Activated T-cell treated with anti-CD3 and anti-CD28 coated beads, Interleukin-2, amount 50 U/mL, for 1 hour (primary cell): ENCODE measurements at regions not wholly inside any gene's neighbourhood (a gene's known extent, or its start where the extent isn't known, plus 50 kb on each side); places are given as distances from the start of the nearest gene placed in this dataset.

Experiments used
- DNase-seq: peaks from one replicate; pipeline ENCODE4 v3.0.0-alpha.2; 2020

DNA sequence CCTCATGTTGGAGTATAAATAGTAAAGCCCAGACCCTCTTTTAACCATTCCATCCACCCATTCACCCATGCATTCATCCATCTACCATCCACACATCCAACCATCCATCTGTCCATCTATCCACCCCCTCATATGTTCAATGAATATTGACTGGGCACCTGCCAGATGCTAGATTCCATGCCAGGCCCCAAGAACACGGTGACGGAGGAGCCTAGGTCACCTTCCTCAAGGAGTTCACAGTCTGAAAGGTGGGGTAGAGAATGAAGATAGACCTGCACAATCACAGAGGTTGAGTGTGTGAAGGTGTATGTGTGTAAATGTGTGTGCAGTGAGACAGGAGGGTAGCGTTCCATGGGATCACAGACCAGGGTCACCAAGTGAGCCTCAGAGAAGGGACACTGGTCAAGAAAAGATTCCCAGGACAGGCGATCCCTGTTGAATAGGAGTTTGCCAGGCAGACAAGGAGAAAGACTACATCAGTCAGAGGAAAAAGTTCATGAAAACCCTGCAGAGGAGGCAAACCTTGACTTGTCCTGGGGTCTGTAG, 287.2 kb downstream of the CYP26B1 start:
- DNase-seq = no peak

DNA sequence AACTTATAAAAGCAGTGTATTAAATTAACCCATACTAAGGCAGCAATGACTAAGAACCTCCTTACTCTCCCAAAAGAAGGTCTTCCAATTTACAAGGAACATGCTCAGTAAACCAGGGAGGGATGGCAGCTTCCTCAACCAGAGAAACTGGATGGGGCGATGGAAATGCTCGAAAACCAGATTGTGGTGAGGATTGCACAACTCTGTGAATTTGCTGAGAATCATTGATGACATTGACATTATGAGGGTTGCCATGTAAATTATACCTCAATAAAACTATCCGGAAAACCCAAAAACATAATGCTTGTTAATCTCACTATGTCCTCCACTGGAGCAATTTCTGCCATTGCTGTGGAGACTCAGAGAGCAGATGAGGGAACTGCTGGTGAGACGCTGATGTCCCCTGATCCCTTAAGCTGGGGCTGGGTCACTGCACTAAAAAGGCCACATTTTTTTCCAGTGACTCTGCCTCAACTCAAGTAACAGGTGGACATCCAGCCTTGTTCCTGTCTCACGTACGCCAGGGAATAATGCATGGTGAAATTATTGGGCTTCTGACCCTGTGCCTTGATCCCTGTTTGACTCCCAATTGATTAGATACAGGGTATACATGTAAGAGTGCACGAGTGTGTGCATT, 288.3 kb downstream of the CYP26B1 start:
- no peak for DNase-seq

DNA sequence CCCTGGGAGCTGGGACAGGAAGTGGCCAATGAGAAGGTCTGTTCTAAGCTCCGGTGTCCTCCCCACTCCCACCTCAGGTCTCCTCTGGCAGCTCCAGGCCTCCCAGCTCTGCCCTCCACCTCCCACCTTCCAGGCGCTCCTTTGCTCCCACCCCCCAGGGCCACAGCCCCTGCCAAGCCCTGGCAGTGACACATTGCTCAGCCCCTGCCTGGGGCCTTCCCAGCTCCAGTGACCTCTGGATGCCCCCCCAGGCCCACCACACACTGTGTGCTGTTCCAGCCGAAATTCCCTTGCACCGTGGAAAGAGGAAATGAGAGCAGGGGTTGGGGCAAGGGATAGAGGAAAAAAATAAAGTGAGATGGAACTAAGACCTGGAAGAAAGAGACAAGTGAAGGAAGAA, 289.6 kb downstream of the CYP26B1 start:
- no peak for DNase-seq

DNA sequence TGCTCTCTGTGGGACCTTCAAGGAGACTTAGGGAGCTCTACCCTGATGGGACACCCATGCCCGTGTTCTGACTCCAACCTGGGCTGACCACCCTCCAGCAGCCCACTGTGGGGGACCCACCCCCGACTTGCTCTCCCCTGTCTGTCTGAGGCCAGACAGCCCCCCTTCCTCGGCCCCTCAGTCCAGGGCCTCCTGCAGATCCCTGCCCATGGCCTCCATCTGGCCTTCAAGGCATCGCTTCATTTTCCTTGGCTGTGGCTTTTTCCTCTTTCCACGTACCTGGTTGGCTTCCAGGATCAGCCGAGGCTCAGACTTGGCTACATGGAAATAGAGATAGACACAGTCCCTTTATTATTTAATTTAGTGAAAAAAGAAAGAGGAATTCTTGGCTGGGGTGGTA, 290.0 kb downstream of the CYP26B1 start:
- no peak for DNase-seq

DNA sequence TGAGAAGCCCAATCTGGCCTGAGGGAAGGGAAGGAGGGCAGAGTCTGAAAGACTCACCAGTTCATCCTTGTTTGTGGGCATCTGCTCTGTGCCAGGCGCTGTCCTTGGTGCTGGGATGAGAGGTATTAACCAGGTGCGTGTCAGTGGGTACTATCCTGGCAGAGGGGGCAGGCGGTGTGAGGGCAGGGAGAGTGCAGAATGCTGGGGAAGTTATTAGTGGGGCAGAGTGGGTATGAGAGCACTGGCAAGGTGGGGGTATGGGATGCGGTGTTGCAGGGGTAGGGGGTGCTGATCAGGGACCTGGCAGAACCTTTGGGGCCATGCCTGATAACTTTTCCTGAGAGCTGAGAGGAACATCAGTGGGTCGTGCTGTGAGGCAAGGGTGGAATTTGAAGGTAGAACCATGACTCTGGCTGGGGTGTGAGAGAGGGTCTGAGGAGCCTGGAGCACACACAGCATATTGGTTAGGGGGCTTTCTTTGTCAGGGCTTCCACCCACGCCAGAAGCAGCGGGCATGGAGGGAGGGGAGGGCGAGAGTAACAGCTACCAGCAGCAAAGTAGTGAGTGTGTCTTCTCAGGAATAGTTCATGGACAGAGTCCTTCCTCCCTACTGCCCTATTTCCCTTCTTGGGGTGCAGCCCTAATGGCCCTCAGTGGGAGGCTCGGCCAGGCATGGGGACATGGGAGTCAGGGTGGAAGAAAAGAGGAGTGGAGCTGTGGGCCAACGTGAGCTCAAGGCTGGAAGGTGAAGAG, 290.7 kb downstream of the CYP26B1 start:
- DNase-seq = no peak

DNA sequence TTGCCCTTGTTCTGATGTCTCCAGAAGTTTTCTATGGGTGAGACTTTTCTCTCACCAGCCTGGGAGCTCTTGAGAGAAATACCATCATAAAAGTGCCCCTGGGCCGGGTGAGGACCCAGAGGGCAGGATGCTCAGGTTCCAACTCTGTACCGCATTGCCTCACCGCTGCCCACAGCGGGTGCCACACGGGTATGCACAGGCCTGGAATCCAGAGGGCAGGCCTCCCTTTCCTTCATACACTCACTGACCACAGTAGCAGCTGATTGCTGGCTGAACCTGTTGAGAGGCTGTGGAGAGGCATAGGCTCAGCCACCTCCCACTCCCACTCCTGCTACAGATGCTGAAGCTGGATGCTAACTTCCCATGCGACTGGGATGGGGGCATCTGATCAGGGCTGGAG, 293.8 kb downstream of the CYP26B1 start:
- no peak for DNase-seq

DNA sequence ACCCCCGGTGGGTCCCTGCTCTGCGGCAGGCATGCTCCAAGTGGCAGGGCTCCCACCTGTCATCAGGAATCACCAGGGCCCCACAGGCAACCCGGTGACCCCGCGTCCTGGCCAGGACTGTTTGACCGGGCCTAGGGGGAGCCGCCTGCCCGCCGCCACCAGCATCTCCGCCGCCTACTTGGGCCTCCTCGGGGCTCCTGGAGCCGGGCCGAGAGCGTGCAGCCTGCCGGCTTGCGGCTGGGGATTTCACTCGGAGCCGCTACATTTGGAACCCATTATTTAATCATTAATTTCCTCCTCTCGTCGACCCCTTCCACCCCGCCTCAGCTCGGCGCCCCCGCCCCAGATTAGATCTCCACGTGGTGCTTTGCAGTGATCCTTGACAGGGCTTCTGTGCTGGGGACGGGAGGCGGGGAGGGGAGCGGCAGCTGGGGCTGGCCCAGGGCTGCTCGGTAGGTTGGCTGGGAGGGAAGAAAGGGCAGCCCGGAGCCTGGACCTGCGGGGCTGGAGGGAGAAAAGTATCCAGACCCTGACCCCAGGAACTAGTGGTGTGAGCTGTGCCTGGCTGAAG, 295.4 kb downstream of the CYP26B1 start:
- DNase-seq = no peak

DNA sequence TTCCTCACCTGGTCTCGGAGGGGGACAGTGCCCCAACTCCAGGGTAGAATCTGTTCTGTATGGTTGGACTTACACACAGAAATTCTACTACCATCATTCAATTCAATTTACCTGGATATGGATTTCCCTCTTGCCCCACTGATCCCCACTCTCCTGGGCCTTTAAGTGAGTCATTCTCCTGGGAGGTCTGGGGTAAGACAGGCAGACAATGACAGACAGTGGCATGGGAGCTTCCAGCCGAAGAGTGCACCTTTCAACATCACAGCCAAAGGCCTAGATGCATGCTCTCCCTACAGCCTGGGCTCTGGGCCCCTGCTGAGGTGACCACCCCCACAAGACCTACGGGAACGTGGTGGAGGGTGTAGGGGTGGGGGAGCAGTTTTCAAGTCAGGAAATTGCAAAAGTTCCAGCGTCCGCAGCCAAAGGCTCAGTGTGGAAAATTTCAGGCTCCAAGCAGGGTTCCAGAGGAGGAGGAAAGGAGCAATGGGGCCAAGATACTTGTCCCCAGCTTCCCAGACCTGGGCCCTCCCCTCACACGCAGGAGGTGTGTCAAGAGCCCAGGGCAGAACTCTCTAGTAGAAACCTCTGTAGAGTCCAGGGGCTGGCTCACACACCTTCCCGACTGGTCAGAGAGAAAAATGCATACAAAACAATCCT, 296.4 kb downstream of the CYP26B1 start:
- DNase-seq = no peak

DNA sequence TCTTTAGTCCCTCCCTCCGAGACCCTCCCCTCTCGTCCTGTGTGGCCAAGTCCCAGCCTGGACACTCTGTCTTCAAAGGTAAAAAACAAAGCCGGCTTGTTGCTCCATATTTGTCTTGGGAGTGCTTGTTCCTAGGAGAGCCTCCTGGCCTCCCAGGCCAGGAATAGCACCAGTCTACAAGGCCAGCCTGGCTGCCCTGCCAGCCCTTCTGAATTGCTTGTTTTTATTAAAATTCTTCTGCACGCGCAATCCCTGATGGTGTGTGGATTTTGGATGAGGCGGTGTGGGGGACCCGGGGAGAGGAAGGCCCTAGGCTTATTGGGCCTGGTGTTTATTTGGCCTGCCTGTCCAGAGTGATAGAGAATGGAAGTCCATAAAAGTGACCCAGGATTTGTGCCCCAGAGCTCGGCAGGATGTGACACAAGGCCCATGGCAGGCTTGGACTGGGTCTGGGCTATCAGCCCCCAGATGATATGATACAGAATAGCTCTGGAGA, 297.3 kb downstream of the CYP26B1 start:
- no peak for DNase-seq

DNA sequence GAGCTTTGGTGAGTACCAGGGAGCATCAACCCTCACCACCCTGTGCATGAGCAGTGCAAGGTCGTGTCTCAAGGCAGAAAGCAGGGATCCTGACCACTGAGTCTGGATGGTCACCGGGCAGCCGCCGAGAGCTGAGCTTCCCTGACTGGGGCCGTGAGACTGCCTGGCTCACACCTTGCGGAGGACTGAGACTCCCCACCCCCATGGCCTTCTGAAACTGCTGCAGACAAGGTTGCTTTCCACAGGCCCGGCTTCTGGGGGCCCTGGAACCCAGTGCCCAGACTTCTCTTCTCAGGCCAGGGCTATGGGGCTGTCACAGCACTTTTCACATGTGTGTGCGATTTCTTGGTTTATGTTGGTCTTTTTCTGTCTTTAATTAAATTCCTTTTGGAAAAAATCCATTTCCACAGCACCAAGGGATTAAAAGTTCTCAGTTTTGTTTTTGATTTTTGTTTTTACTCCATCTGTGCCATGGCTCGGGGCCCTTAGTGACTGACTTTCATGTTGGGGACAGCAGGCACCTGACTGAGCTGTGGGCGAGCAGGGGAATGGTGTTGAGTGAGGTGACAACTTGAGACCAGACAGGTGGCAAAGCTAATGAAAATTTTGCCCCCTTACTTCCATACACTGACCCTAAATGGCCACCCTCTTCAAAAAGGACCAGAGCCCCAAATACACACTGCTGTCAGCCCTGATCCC, 297.9 kb downstream of the CYP26B1 start:
- DNase-seq = no peak

DNA sequence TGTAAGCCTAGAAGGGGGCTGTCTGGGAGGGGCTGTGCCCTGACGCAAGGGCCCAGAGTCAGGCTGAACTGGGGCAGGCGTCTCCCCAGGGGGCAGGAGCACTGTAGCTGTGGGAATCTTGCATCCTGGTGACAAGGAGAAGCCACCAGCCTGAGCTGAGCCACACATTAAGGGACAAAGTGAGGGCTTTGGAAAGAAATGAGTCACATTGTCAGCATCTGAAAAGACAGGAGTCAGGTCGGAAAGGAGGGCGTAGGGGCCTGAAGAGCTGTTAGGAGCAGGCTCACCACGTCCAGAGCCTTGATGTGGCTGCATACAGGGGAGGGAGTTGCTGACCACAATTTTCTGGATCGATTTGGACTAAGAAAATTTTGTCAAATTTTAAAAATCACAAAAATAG, 298.6 kb downstream of the CYP26B1 start:
- DNase-seq = no peak

DNA sequence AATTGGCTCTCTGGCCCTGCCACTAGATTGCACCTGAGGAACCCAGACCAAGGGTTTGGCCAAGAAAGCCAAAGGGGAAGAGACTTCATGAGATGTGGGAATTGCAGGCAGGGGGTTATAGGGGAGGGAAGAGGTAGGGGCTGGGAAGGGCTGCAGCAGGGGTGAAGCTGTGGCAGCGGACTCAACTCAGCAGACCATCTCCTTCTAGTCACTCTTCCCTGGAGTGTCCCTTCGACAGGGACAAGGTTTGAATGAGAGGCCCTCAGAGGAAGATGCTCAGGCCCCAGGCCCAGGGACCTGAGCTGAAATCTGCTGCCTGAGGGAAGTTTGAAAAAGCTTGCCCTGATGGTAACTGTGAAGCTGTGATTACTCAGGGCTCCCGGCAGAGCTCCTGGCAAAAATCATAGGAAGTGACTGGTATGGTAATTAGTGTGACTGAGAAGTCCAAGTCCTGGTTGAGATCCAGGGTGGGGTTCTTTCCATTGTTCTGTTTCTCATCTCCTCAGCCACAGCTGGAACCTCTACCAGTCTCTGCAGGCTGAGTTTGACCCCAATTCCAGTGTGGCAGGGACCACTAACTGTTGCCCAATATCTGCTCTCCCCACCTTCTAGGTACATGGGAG, 300.9 kb downstream of the CYP26B1 start:
- DNase-seq = no peak

DNA sequence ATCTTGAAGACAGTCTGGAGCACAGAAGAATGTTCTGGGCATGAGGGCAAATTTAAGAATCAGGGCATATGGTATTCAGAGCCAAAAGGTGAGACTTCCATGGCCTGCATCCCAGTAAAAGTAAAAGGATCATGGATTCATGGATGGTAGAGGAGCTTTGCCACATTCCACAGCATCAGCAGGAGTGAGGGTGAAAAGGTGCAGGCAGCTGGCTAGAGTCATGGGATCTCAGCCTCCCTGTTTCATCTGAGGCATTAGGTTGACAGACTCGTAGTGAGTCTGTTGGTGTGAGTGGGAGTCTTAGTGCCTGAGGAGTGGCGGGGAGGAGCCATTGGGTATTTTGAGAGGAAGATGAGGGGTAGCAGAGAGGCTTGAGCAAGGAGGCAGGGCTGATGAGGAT, 301.6 kb downstream of the CYP26B1 start:
- DNase-seq = no peak

DNA sequence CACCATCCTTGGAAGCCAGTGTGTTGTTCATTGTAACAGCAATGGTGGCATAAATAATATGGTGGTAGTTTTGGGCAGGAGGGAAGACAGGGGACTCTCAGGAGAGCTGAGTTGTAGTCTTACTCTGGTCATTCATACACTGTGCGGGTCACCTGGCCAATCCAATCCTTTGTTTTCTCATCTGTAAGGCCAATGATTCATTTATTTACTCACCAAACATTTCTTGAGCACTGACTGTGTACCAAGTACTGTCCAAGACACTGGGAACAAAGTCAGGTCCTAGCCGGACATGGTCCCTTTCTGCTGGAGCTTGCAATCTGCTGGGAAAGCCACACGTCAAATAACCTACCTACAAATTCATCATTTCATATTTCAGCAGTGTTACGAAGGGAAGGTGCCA, 302.7 kb downstream of the CYP26B1 start:
- no peak for DNase-seq

DNA sequence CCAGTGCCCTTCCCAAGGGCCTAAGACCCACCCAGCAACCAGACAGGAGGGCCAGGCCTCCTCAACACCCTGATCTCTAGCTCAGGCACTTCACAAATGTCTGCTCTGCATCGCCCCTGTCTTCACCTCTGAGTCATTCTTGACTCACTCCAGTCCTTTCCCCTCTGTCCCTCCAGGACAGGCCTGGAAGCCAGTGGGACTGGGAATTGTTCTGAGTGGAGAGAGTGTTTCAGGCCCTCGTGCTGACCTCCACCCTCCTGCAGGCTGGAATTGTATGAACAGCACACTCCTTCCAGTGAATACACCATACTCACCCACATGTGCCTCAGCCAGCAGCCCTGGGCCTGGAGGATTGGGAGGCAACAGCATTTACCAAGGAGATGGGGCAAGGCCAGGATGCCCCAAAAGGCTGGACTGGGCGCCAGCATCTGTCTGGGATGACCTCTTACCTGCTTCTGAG, 304.2 kb downstream of the CYP26B1 start:
- no peak for DNase-seq

DNA sequence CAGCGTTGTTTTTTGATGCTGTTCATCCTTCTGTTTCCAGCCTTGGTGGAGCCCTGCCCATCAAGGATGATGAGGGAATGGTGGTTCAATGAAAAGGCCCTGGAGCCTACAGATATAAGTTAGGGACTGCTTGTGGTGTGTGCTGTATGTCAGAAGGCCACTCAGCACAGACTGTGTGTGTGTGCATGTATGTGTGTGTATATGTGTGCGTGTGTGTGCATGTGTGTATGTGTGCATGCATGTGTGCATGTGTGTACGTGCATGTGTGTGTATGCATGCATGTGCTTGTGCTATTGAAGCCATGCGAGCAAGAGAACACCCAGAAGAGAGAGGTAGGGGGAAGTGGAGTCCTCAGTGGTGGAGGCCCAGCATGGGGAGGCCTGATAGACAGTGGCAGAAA, 304.9 kb downstream of the CYP26B1 start:
- DNase-seq = no peak

DNA sequence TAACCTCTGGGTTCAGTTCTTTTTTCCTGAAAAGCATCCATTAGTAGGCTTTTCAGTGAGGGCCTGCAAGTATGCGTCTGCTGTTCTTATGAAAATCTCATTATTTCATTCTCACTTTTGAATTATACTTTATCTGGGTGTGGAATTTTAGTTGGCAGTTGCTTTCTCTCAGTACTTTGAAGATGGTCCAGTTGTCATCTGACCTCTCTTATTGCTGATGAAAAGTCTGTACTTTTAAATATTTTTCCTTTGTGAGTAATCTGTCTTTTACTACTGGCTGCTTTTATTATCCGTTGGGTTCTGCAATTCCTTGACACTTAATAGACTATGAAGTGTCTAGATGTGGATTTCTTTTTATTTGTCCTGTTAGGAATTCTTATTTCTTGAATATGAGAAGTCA, 307.8 kb downstream of the CYP26B1 start:
- DNase-seq = no peak

DNA sequence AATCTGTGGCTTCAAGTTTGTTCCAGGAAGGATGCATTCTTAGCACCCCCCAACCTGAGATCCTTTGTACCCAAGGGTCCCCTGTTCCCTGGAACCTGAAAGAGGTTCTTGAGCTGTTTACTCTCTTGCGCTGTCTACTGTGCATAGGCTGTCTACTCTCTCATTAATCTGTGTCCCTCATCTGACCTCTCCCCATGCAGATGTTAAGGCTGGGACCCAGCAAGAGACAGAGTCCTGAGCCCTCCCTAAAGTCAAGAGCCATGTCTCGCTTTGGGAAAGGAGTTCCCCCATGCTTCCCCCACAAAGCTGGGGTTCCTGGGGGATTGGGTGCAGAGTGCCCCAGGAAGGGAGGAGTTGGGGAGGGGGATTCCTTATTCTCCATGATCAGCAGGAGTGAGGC, 312.9 kb downstream of the CYP26B1 start:
- DNase-seq = no peak

DNA sequence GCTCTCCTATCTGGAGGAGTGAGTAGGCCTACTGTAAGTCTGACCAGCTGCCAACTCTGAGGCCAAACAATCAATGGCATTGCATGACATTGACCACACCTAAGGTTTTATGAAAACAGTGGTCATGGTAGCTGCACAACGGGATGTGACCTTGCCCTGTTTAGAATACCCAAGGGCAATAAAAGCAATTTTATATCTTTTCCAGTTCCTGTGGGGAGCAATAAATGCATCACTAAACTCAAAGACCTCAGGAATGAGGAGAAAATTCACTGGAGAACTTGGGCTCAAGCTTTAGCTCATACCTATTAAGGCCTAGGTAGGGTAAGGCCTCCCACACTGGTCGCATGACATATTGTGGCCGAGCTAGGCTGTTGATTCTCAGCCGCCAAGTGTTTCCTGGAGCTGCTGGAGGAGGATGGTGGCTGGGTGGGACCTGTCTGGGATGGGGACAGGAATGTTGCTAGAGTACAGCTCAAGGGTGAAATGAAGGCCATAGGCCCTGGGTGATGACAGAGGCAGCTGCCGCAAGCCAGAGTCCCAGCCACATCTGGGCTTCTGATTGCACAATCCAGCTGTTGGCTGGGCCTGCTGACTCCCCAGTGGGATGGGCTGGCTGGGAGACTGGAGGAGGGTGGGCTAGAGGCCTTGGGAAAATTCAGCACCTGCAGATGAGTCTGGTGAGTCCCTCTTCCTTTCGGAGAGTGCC, 313.7 kb downstream of the CYP26B1 start:
- no peak for DNase-seq

DNA sequence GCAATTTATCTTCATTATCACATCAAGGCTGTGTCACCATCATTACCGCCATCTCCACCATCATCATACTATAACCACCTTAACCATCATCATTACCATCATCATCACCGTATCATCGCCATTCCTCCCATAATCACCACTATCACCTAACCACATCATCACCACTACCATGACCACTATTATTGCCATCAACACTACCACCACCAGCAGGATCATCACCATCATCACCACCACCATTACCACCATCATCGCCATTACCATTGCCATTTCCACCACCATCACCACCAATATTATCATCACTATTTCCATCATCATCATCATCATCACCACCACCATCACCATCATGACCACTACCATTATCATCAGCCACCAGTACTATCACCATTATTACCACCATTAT, 314.4 kb downstream of the CYP26B1 start:
- no peak for DNase-seq

DNA sequence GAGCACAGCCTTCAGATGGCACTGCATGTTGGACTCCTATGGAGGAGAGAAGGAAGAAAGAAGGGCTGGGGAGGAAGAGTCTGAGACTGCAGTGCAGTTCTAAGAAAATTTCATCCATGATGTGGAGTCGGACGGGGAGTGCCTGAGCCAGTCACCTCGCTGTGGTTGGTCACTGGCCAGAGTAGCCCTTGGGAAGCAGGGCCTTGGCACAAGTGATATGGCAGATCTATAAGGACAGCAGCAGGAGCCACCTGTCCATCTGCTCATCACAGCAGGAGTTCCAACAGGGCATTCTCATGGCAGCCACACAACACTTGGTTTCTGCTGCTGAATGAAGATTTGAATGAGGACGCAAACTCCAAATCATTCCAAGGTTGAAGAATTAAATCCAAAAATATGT, 314.8 kb downstream of the CYP26B1 start:
- DNase-seq = no peak

DNA sequence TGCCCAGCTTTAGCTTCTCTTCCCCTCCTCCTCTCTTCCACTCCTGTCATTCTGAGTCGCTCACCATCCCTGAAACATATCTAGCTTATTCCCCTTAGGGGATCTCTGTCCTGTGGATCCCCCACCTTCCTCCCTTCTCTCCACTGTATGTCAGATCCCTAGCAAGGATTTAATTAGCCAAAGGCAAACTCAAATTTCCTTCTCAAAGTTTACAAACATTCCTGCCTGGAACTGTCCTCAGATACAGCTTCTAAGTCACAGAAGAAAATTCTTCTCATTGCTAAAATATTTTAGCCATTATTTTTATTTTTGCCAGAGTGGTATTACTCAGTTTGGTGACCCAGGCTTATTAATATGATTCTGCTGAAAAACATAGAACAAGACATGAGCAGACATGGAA, 315.3 kb downstream of the CYP26B1 start:
- no peak for DNase-seq
